Spinal cord (tissue), 9 donors: ENCODE measurements at regions not wholly inside any gene's neighbourhood (a gene's known extent, or its start where the extent isn't known, plus 50 kb on each side); places are given as distances from the start of the nearest gene placed in this dataset.

Experiments
- DNase-seq, 6 donors: peaks; one replicate each; pipeline versions ENCODE4 v3.0.0 to v3.0.0-alpha.2; 2013 to 2015; ENCODE audit warnings: low spot score in 6 of 6, low read depth in 4 of 6
- H3K27ac ChIP-seq: one replicate; pipeline ENCODE4 v1.5.1; 2013; ENCODE audit warnings: low read depth, low read length, control low read depth
- H3K27me3 ChIP-seq: one replicate; pipeline ENCODE4 v1.6.1; 2013; ENCODE audit warnings: low read length; ENCODE audit not compliant: control insufficient read depth, insufficient read depth
- H3K36me3 ChIP-seq: one replicate; pipeline ENCODE4 v1.6.1; 2013; ENCODE audit warnings: low read length; ENCODE audit not compliant: control insufficient read depth, insufficient read depth
- H3K4me1 ChIP-seq: one replicate; pipeline ENCODE4 v1.6.1; 2013; ENCODE audit warnings: low read length; ENCODE audit not compliant: control insufficient read depth, insufficient read depth
- H3K4me3 ChIP-seq: one replicate; pipeline ENCODE4 v1.5.1; 2013; ENCODE audit warnings: low read depth, low read length, control low read depth
- H3K9me3 ChIP-seq: one replicate; pipeline ENCODE4 v1.6.1; 2013; ENCODE audit warnings: low read length; ENCODE audit not compliant: control insufficient read depth, insufficient read depth
- WGBS: methylation state at CpG from one replicate; pipeline ENCODE4 v1.1.5; 2013; ENCODE audit warnings: missing lambda C conversion rate; ENCODE audit not compliant: insufficient coverage; 5-methylcytosine and 5-hydroxymethylcytosine counted together
- donor health status: healthy.

- 72% methylated on average over 6 of the region's 8 CpGs for WGBS
Observed at GRCh38 chr18:78678318-78678695, 301.3 kb upstream of the SALL3 start.

GRCh38 chr18:78679031-78679430 is 300.6 kb upstream of the SALL3 start:
- DNase-seq = no peak
- Histone ChIP-seq H3K4me1 (peaks cover 3% of the 10 kb centered on the region), H3K27ac (no peak overlapping the region), H3K9me3 (no peaks in the 10 kb centered on the region), H3K36me3 (no peaks in the 10 kb centered on the region), H3K27me3 (no peaks in the 10 kb centered on the region), H3K4me3 (no peak overlapping the region)
- WGBS = 91% methylated on average over 7 of the region's 9 CpGs

More at GRCh38 chr18:78678318-78678695, 301.3 kb upstream of the SALL3 start:
- Histone ChIP-seq H3K4me1 (peaks cover 3% of the 10 kb centered on the region), H3K9me3 (no peaks in the 10 kb centered on the region), H3K27me3 (no peaks in the 10 kb centered on the region), H3K27ac (no peak overlapping the region), H3K4me3 (no peak overlapping the region), H3K36me3 (no peaks in the 10 kb centered on the region)
- DNase-seq = no peak

GRCh38 chr18:78679613-78680260 is 299.9 kb upstream of the SALL3 start:
- no peaks in the 10 kb centered on the region for H3K27me3 ChIP-seq
- DNase-seq = no peak
- H3K4me3 ChIP-seq = no peak overlapping the region
- H3K4me1 ChIP-seq = peaks cover 3% of the 10 kb centered on the region
- 86% methylated on average over 8 of the region's 17 CpGs for WGBS
- no peaks in the 10 kb centered on the region for H3K36me3 ChIP-seq
- no peaks in the 10 kb centered on the region for H3K9me3 ChIP-seq
- no peak overlapping the region for H3K27ac ChIP-seq

DNA sequence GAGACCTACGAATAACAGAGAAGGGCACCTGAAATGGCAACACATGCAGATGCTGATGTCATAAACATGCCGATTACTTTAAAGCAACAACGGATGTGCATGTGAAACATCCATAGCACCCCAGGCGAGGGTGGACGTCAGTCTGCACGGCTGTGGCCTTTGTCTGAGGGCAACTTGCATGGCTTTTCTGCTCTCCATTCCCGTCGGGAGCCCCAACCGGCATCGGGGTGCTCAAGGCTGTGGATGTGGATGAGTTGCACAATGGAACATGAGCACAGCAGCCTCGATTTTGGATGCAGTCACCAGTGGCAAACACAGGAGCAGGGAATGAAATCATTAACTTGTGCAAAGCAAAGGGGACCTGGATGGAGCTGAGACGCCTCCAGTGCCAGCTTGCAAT is 298.2 kb upstream of the SALL3 start:
- Histone ChIP-seq H3K27me3 (no peaks in the 10 kb centered on the region), H3K27ac (no peak overlapping the region), H3K9me3 (no peaks in the 10 kb centered on the region), H3K36me3 (no peaks in the 10 kb centered on the region), H3K4me3 (no peak overlapping the region), H3K4me1 (peaks cover 3% of the 10 kb centered on the region)
- WGBS = 87% methylated on average over 12 of the region's 12 CpGs
- DNase-seq = no peak

DNA sequence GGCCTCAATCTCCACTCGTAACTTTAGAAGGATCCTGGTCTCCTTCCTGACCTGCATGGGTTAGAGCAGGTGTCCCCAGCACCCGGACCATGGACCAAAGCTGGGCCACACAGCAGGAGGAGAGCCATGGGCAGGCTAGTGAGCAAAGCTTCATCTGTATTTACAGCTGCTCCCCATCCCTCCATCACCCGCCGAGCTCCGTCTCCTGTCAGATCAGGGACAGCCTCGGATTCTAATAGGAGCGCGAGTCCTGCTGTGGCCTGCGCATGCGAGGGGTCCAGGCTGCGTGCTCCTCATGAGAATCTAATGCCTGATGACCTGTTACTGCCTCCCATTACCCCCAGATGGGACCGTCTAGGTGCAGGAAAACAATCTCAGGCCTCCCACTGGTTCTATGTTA is 297.7 kb upstream of the SALL3 start:
- Histone ChIP-seq H3K27me3 (no peaks in the 10 kb centered on the region), H3K36me3 (no peaks in the 10 kb centered on the region), H3K4me3 (no peak overlapping the region), H3K9me3 (no peaks in the 10 kb centered on the region), H3K27ac (no peak overlapping the region), H3K4me1 (peaks cover 3% of the 10 kb centered on the region)
- DNase-seq = no peak
- 86% methylated on average over 11 of the region's 12 CpGs for WGBS

GRCh38 chr18:78682716-78683115 is 296.9 kb upstream of the SALL3 start:
- no peaks in the 10 kb centered on the region for H3K27me3 ChIP-seq
- H3K4me1 ChIP-seq = peaks cover 3% of the 10 kb centered on the region
- no peaks in the 10 kb centered on the region for H3K36me3 ChIP-seq
- WGBS = 81% methylated on average over 9 of the region's 13 CpGs
- H3K27ac ChIP-seq = no peak overlapping the region
- no peak for DNase-seq
- no peaks in the 10 kb centered on the region for H3K9me3 ChIP-seq
- H3K4me3 ChIP-seq = no peak overlapping the region

DNA sequence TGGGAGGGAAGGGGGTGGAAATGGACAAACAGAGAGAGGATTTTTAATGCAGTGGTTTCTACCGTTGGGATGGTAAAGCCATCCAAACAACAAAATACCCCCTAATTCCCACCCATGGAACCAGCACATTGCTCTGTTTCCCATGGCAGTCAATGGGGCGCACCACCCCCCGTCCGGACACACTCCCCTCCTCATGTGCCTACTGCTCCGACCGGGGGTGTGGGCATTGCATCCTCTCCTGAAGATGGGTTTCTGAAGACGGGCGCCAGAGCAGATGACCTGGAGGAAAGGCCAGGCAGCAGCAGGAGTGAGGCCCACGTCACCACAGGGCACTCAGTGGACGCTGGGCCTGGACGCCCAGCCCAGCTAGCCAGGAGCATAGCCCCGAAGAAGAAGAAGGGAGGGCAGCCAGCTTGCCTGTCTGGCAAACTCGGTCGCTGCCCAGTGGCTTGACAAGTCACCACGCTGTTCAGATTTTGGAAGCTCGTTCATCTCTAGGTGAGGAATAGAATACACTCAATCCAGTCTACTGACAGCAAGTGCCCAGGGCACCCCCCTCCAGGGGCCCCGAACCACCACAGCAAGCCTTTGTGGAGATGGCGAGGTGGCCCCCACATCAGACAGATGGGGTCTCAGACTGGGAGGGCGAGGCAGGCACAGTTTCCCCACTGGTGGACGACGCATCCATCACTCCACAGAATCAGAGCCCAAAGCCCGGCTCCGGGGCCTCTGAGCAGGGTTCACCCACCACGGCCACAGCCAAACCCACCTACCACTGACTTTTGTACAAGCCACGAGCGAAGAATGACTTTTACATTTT is 296.2 kb upstream of the SALL3 start:
- no peak overlapping the region for H3K27ac ChIP-seq
- H3K4me1 ChIP-seq = peaks cover 3% of the 10 kb centered on the region
- no peak overlapping the region for H3K4me3 ChIP-seq
- H3K27me3 ChIP-seq = no peaks in the 10 kb centered on the region
- no peaks in the 10 kb centered on the region for H3K36me3 ChIP-seq
- no peak for DNase-seq
- H3K9me3 ChIP-seq = no peaks in the 10 kb centered on the region
- 93% methylated on average over 22 of the region's 26 CpGs for WGBS

GRCh38 chr18:78685250-78685979 is 294.2 kb upstream of the SALL3 start:
- no peak for DNase-seq
- Histone ChIP-seq H3K27ac (no peak overlapping the region), H3K4me1 (peaks cover 3% of the 10 kb centered on the region), H3K36me3 (no peaks in the 10 kb centered on the region), H3K4me3 (no peak overlapping the region), H3K9me3 (no peaks in the 10 kb centered on the region), H3K27me3 (no peaks in the 10 kb centered on the region)
- WGBS = 85% methylated on average over 18 of the region's 23 CpGs

DNA sequence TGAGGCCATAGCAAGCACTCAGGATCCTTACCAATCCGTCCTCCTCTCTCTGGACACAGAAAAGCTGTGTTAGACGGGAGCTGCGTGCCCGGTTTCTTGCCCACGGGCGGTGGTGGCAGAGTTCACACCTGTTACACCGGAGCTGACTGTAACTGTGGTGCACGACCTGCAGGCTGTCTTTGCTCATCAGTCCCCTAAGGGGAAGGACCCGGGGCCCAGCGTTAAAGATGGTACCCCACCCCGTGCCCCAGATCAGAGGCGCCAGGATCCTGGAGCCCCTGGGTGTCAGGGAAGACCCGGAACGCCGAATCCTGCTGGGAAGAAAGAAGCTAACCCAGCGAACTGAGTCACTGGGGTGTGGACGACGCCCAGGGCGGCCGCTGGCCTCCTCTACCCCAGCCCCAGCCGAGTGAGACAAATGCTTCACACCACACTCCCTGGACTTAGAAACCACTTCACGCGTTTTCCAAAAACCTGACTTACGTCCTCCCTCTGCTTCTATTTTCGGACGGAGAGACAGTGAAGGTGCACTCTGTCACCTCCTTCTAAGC is 293.6 kb upstream of the SALL3 start:
- no peaks in the 10 kb centered on the region for H3K4me1 ChIP-seq
- H3K27ac ChIP-seq = no peak overlapping the region
- no peaks in the 10 kb centered on the region for H3K9me3 ChIP-seq
- H3K36me3 ChIP-seq = no peaks in the 10 kb centered on the region
- no peaks in the 10 kb centered on the region for H3K27me3 ChIP-seq
- no peak for DNase-seq
- H3K4me3 ChIP-seq = no peak overlapping the region
- 89% methylated on average over 25 of the region's 26 CpGs for WGBS
